ENCODE measurements at regions not wholly inside any gene's neighbourhood (a gene's known extent, or its start where the extent isn't known, plus 50 kb on each side); places are given as distances from the start of the nearest gene placed in this dataset.

- TF ChIP-seq POLR2A (IDR thresholded peaks at IDR 0.05; ENCODE audit: extremely low read depth, insufficient read length) (no peak), MYC (IDR thresholded peaks at IDR 0.05; ENCODE audit: low read depth, low read length) (no peak)
- TF ChIP-seq, protein P1, sequence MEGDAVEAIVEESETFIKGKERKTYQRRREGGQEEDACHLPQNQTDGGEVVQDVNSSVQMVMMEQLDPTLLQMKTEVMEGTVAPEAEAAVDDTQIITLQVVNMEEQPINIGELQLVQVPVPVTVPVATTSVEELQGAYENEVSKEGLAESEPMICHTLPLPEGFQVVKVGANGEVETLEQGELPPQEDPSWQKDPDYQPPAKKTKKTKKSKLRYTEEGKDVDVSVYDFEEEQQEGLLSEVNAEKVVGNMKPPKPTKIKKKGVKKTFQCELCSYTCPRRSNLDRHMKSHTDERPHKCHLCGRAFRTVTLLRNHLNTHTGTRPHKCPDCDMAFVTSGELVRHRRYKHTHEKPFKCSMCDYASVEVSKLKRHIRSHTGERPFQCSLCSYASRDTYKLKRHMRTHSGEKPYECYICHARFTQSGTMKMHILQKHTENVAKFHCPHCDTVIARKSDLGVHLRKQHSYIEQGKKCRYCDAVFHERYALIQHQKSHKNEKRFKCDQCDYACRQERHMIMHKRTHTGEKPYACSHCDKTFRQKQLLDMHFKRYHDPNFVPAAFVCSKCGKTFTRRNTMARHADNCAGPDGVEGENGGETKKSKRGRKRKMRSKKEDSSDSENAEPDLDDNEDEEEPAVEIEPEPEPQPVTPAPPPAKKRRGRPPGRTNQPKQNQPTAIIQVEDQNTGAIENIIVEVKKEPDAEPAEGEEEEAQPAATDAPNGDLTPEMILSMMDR (IDR thresholded peaks at IDR 0.05; ENCODE audit: low read depth, low read length): no peak
- TF ChIP-seq, protein P2, sequence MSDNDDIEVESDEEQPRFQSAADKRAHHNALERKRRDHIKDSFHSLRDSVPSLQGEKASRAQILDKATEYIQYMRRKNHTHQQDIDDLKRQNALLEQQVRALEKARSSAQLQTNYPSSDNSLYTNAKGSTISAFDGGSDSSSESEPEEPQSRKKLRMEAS (IDR thresholded peaks at IDR 0.05; ENCODE audit: low read depth, low read length): no peak
These were observed 415.2 kb downstream of the KCTD12 start for GRCh38 chr13:76470991-76471390.
